K562 (cell line): ENCODE measurements at regions not wholly inside any gene's neighbourhood (a gene's known extent, or its start where the extent isn't known, plus 50 kb on each side); places are given as distances from the start of the nearest gene placed in this dataset.

Source experiments
- CXXC5 ChIP-seq: fragments of 250-450 bp; sonication (Bioruptor Pico); IDR thresholded peaks from 2 replicates; pipeline ENCODE4 v1.8.0; 2022; ENCODE audit warnings: inconsistent platforms, mild to moderate bottlenecking, moderate library complexity
- L3MBTL2 ChIP-seq: fragments of 450-650 bp; IDR thresholded peaks from 2 replicates; pipeline ENCODE4 v1.6.1; 2016; ENCODE audit warnings: mild to moderate bottlenecking, moderate library complexity
- POLR2B ChIP-seq: fragments of 450-650 bp; IDR thresholded peaks from 2 replicates; pipeline ENCODE4 v1.6.1; 2018; ENCODE audit warnings: low read depth; ENCODE audit not compliant: partially characterized antibody
- TF ChIP-seq, protein P1 (sequence below): IDR thresholded peaks from 2 replicates; pipeline ENCODE4 v1.6.1; 2011; ENCODE audit warnings: borderline replicate concordance, low read depth, mild to moderate bottlenecking, moderate library complexity, low read length; ENCODE audit not compliant: insufficient read depth, poor library complexity, severe bottlenecking
- TF ChIP-seq, protein P2 (sequence below): fragments of 450-650 bp; formaldehyde crosslinking; IDR thresholded peaks from 2 replicates; pipeline ENCODE4 v1.4.0; 2020; ENCODE audit warnings: mild to moderate bottlenecking, moderate library complexity
- TF ChIP-seq, protein P3 (sequence below): sonication (generic); formaldehyde crosslinking; IDR thresholded peaks from 2 replicates; pipeline ENCODE4 v1.4.0; 2020; ENCODE audit warnings: mild to moderate bottlenecking, missing genetic modification reagents

DNA sequence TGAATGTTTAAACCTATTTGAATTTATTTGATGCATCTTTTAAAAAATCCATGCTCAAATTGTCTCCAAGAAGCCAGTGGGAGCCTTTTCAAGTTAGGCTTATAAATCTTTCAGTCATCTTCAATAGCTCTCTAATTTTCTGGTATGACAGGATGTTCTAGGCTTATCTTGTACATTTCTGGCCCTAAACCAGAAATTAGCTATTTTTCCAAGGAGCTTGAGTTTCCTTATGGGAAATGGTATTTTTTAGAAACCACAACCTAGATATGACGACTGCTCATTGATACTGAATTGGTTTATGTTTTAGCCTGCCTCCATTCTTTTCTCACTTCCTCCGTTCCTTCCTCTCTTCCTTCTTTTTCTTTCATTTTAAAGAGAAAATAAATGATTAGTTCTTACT is 172.3 kb downstream of the SPRY1 start (continued):
- TF ChIP-seq, protein P1, sequence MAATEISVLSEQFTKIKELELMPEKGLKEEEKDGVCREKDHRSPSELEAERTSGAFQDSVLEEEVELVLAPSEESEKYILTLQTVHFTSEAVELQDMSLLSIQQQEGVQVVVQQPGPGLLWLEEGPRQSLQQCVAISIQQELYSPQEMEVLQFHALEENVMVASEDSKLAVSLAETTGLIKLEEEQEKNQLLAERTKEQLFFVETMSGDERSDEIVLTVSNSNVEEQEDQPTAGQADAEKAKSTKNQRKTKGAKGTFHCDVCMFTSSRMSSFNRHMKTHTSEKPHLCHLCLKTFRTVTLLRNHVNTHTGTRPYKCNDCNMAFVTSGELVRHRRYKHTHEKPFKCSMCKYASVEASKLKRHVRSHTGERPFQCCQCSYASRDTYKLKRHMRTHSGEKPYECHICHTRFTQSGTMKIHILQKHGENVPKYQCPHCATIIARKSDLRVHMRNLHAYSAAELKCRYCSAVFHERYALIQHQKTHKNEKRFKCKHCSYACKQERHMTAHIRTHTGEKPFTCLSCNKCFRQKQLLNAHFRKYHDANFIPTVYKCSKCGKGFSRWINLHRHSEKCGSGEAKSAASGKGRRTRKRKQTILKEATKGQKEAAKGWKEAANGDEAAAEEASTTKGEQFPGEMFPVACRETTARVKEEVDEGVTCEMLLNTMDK = no peak
- TF ChIP-seq CXXC5 (CRISPR knock-in tag) (no peak), POLR2B (no peak), L3MBTL2 (no peak)
- TF ChIP-seq, protein P2, sequence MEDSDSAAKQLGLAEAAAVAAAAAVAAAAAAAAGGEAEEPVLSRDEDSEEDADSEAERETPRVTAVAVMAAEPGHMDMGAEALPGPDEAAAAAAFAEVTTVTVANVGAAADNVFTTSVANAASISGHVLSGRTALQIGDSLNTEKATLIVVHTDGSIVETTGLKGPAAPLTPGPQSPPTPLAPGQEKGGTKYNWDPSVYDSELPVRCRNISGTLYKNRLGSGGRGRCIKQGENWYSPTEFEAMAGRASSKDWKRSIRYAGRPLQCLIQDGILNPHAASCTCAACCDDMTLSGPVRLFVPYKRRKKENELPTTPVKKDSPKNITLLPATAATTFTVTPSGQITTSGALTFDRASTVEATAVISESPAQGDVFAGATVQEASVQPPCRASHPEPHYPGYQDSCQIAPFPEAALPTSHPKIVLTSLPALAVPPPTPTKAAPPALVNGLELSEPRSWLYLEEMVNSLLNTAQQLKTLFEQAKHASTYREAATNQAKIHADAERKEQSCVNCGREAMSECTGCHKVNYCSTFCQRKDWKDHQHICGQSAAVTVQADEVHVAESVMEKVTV (CRISPR knock-in tag) = no peak
- TF ChIP-seq, protein P3, sequence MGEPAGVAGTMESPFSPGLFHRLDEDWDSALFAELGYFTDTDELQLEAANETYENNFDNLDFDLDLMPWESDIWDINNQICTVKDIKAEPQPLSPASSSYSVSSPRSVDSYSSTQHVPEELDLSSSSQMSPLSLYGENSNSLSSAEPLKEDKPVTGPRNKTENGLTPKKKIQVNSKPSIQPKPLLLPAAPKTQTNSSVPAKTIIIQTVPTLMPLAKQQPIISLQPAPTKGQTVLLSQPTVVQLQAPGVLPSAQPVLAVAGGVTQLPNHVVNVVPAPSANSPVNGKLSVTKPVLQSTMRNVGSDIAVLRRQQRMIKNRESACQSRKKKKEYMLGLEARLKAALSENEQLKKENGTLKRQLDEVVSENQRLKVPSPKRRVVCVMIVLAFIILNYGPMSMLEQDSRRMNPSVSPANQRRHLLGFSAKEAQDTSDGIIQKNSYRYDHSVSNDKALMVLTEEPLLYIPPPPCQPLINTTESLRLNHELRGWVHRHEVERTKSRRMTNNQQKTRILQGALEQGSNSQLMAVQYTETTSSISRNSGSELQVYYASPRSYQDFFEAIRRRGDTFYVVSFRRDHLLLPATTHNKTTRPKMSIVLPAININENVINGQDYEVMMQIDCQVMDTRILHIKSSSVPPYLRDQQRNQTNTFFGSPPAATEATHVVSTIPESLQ (CRISPR knock-in tag) = no peak
